Large intestine (tissue), 3 donors: ENCODE measurements at regions not wholly inside any gene's neighbourhood (a gene's known extent, or its start where the extent isn't known, plus 50 kb on each side); places are given as distances from the start of the nearest gene placed in this dataset.

Experiments used
- DNase-seq, 2 donors: peaks; one replicate each; pipeline versions ENCODE4 v3.0.0 to v3.0.0-alpha.2; 2013
- H3K27ac ChIP-seq: one replicate; pipeline ENCODE4 v1.5.1; 2013; ENCODE audit warnings: low read length
- H3K27me3 ChIP-seq: 2 replicates; pipeline ENCODE4 v1.6.1; 2013; ENCODE audit warnings: low read length; ENCODE audit not compliant: control insufficient read depth, insufficient read depth
- H3K36me3 ChIP-seq: 2 replicates; pipeline ENCODE4 v1.6.1; 2013; ENCODE audit warnings: low read length; ENCODE audit not compliant: control insufficient read depth, insufficient read depth
- H3K4me1 ChIP-seq: one replicate; pipeline ENCODE4 v1.6.1; 2013; ENCODE audit warnings: low read length; ENCODE audit not compliant: control insufficient read depth, insufficient read depth
- H3K4me3 ChIP-seq: one replicate; pipeline ENCODE4 v1.5.1; 2013; ENCODE audit warnings: low read length
- H3K9me3 ChIP-seq: one replicate; pipeline ENCODE4 v1.6.1; 2013; ENCODE audit warnings: mild to moderate bottlenecking, low read depth, low read length, moderate library complexity; ENCODE audit not compliant: control insufficient read depth
- WGBS: methylation state at CpG from one replicate; pipeline ENCODE4 v1.1.5; 2013; ENCODE audit warnings: low lambda C conversion rate; ENCODE audit not compliant: insufficient coverage; 5-methylcytosine and 5-hydroxymethylcytosine counted together

DNA sequence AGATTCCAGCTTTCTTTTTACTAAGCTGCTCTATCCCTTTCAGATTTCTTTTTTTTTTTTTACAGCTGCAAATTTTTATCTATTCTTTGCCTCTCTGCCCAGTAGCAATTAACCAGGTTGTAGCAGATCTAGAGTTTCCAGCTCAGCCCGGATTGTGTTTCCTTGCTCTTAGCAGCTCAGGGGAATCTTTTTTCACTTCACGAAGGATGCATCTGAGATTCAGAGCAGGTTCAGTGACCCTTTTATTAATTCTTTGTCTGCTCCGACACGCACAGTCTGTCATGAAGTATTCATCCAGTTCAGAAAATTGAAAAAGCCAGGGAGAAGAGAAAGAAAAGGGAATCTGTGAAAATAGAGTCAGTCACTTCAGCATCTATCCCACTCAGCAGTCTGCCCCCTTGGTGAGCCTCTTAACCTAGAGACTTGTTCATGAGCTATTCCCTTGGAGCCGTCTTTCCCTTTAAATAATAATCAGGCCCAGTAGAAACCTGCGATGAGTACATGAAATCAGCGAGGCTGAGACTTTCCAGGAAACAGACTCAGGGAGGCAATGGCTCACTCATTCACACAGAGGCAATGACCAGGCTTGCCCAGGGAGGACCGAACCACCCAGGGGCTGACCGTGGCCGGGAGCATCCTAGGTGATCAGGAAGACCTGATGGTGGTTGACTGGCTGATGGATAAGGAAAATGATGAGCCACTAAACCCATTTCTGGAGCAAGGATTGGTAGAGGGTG, 103.4 kb upstream of the ITGA6 start:
- H3K36me3 ChIP-seq = no peaks in the 10 kb centered on the region
- H3K27me3 ChIP-seq = no peaks in the 10 kb centered on the region
- no peaks in the 10 kb centered on the region for H3K9me3 ChIP-seq
- H3K27ac ChIP-seq = no peak overlapping the region
- no peak overlapping the region for H3K4me3 ChIP-seq
- no CpG with 5 or more reads among the region's 10 CpGs for WGBS
- no peak for DNase-seq
- no peaks in the 10 kb centered on the region for H3K4me1 ChIP-seq

DNA sequence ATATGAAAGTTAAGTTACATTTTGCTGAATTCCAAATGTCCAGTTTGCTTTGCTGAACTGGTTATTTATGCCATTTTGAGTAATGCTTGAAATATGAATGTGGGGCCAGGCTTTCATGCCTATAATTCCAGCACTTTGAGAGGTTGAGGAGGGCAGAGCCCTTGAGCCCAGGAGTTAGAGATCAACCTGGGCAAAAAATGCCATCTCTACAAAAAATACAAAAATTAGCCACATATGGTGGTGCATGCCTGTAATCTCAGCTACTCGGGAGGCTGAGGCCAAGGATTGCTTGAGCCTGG, 101.2 kb upstream of the ITGA6 start:
- DNase-seq = no peak
- no peak overlapping the region for H3K27ac ChIP-seq
- WGBS = no CpG with 5 or more reads among the region's 1 CpG
- H3K36me3 ChIP-seq = no peaks in the 10 kb centered on the region
- no peaks in the 10 kb centered on the region for H3K27me3 ChIP-seq
- no peaks in the 10 kb centered on the region for H3K9me3 ChIP-seq
- peaks cover 12% of the 10 kb centered on the region for H3K4me1 ChIP-seq
- no peak overlapping the region for H3K4me3 ChIP-seq

DNA sequence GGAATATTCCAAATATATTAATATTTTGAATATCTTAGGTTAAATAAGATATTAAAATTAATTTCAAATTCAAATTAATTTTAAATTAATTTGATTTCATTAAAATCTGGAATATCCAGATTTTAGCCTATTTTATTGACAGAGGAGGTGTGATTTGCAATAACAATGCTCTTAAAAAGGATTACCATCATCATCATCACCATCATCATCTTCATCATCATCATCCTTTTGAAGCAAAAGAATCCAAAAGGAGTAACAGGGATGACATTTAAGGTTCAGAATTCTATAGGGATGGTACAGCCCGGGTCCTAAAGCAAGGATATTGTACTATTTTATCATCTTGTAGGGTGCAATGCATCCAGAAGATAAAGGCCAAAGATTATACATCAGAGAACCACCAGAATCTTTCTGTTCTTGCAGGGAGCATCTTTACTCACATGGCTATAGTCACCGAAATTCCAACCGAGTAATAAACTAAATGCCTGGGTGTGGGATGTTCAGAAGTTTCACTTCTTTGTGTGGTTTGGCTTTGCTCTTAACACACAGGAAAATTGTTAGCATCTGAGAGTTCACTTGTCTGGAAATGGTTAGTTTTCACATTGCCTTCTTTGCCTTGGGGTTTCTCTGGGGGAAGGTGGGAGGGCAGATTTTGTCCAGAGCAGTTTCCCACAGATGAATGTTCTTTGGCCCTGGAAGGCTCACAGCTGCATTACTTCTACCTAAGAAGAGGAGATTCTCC, 99.1 kb upstream of the ITGA6 start:
- Histone ChIP-seq H3K4me3 (no peak overlapping the region), H3K9me3 (no peaks in the 10 kb centered on the region), H3K36me3 (no peaks in the 10 kb centered on the region), H3K27me3 (no peaks in the 10 kb centered on the region), H3K27ac (no peak overlapping the region), H3K4me1 (peaks cover 12% of the 10 kb centered on the region)
- DNase-seq = no peak
- WGBS = 100% methylated on average over 2 of the region's 3 CpGs

DNA sequence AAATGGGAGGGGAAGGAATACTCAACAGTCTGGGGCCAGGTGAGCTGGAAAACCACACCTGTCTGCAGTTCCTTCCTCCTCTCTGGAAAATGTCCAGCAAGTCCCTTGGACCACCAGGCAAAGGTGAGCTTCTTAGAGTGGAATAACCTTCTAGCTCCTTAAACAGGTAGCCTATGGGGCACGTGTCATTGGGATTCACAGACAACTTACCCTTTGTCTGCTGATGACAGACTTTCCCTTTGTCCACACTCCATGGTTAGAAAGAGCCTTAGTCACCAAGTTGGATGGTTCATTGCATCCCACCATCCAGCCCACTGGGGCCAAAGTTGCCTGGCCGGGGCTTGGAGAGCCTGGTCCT, 98.0 kb upstream of the ITGA6 start:
- Histone ChIP-seq H3K36me3 (no peaks in the 10 kb centered on the region), H3K4me1 (peaks cover 12% of the 10 kb centered on the region), H3K4me3 (no peak overlapping the region), H3K27ac (peak overlapping the region; percentile 40), H3K9me3 (no peaks in the 10 kb centered on the region), H3K27me3 (no peaks in the 10 kb centered on the region)
- no CpG with 5 or more reads among the region's 2 CpGs for WGBS
- DNase-seq = peak in 1 of 2 donors; percentile 54

DNA sequence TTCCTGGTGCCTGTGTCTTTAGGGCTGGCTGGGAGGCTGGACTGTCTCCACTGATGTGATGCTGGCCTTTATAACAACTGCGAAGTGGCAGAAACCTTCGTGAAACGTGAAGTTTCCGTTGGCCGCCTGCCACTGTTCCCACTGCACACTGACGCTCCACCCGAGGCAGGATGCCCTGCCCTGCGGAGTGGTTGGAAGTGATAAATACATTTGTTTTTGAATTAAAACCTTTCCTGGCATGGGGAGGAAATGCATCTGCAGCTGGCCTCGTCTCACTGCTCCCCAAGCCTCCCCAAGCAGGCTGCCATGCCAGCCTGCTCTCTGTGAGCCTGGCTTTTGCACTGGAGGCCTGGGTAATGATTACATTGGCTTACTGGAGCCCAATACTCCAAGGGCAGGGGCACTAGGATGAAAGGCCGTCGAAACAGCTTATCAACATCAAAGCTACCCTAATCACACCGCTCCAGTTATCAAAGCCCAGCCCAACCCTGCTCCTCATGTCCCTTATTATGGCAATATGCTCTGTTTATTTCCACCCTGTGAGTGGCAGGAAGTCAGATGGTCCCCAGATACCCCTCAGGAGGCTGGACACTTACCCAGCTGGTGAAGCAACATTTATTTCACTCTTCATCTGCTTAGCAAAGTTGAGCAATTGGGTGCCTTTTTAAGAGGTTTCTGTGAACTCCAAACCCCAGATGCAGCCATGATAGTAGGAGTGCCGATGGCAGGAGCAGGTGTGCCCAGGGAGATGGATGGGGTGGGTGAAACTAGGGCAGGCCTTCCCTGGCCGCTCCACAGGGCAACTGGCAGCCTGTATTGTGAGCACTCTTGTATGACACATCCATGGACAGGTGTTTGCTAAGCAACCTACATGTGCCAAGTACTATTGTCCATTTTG, 97.4 kb upstream of the ITGA6 start:
- Histone ChIP-seq H3K4me1 (peaks cover 13% of the 10 kb centered on the region), H3K36me3 (no peaks in the 10 kb centered on the region), H3K9me3 (no peaks in the 10 kb centered on the region), H3K27me3 (no peaks in the 10 kb centered on the region), H3K27ac (peak overlapping the region; percentile 40), H3K4me3 (no peak overlapping the region)
- no CpG with 5 or more reads among the region's 14 CpGs for WGBS
- DNase-seq = peak; percentile 61 to 87

DNA sequence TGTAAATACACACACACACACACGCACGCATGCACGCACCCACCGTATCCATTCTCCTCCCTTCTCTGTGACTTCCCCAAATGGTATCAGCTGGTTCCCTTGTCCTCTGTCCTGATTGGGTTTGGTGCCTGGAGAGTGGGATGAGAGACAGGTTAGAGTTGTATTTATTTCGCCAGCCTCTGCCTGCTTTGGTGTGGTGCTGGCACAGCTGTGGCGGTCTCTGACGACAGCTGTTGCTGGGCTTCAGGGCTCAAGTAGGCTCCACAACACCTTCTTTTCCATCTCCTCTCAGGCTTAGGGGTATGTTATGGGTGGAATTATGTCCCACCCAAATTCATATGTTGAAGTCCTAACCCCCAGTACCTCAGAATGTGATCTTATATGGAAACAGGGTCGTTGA, 94.9 kb upstream of the ITGA6 start:
- H3K27me3 ChIP-seq = no peaks in the 10 kb centered on the region
- H3K9me3 ChIP-seq = no peaks in the 10 kb centered on the region
- no peaks in the 10 kb centered on the region for H3K36me3 ChIP-seq
- no peak overlapping the region for H3K4me3 ChIP-seq
- WGBS = no CpG with 5 or more reads among the region's 8 CpGs
- no peak overlapping the region for H3K27ac ChIP-seq
- no peak for DNase-seq
- peaks cover 30% of the 10 kb centered on the region for H3K4me1 ChIP-seq

DNA sequence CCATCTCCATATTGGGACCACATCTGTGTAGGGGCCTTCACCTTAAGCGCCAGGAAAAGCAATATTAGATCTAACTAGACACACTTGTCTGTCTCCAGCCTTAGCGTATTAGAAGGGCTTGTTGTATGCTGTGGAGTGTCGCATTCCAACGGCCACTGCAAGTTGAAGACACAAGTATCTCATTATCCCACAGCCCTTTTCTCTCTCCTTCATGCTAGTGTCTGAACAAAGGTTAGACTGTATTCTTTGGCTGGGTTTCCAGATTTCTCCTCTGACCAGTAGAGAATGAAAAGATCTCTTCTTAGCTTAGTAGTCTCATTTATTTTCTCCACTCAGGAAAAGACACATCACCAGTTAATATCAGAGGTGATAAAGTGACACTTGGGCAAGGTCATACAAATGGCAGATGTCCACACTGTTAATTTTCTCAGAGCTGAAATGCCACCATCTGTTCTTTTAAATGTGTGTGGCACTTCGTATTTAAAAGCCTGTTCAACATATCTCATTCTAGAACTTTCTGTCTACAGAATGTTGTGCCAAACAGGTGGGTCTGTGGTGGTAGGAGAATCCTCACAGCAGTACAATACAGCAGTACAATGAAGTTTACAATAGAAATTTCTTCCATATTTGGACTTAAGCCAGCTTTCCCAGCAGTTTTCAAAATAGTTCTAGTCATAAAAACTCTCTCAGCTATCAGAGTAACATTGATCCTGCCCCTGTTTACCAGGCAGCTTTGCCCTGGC, 94.0 kb upstream of the ITGA6 start:
- Histone ChIP-seq H3K27ac (no peak overlapping the region), H3K27me3 (no peaks in the 10 kb centered on the region), H3K4me3 (no peak overlapping the region), H3K36me3 (no peaks in the 10 kb centered on the region), H3K9me3 (no peaks in the 10 kb centered on the region), H3K4me1 (peaks cover 30% of the 10 kb centered on the region)
- peak in 1 of 2 donors; percentile 17 for DNase-seq
- no CpG with 5 or more reads among the region's 5 CpGs for WGBS

DNA sequence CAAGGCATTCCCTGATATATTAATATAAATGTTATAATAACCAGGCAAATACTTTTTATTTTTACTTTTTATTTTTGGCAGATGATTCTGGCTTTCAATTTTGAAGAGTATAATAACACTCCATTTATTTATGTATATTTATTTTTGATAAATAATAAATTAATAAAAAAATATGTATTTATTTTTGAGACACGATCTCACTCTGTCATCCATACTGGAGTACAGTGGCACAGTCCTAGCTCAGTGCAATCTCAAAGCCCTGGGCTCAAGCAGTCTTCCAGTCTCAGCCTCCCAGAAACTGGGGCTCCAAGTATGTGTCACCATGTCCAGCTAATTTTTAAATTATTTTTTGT, 93.4 kb upstream of the ITGA6 start:
- H3K27me3 ChIP-seq = no peaks in the 10 kb centered on the region
- WGBS = no CpG with 5 or more reads among the region's 1 CpG
- no peak for DNase-seq
- no peaks in the 10 kb centered on the region for H3K9me3 ChIP-seq
- peaks cover 32% of the 10 kb centered on the region for H3K4me1 ChIP-seq
- no peaks in the 10 kb centered on the region for H3K36me3 ChIP-seq
- no peak overlapping the region for H3K4me3 ChIP-seq
- H3K27ac ChIP-seq = no peak overlapping the region

DNA sequence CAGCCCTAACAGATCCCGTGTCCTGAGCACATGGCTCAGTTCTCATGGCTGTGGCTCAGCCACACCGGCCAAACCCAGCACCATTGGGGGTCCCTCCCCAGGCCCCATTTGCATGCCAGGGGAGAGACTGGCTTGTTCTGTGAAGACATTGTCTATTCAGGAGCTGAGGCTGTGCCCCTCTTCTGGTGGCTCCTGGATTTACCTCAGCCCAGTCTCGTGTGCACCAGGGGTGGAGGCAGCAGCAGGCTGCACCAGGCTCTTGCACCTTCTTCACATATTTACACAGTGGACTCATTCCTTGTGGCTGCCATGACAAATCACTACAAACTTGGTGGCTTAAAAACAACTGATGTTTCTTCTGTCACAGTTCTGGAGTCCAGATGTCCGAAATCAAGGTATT, 92.4 kb upstream of the ITGA6 start:
- WGBS = no CpG with 5 or more reads among the region's 4 CpGs
- Histone ChIP-seq H3K27me3 (no peaks in the 10 kb centered on the region), H3K36me3 (no peaks in the 10 kb centered on the region), H3K4me1 (peaks cover 35% of the 10 kb centered on the region), H3K9me3 (no peaks in the 10 kb centered on the region), H3K4me3 (no peak overlapping the region), H3K27ac (no peak overlapping the region)
- no peak for DNase-seq

DNA sequence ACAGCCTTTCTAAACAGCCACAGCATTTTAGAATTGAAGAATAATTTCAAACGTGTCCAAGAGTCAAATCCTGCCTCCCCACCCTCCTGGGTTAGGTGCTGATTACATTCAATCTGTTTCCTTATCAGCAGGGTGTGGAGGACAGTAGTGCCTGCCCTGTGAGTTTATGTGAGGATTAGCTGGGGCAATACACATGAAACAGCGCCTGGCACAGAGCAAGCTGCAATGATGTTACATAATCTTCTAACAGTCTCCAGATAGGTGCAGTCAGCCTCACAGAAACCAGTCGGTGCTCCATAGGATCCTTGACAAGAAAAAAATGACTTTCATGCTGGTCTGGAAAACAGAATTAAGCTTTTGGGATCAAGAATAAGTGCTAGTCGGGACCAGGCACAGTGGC, 91.7 kb upstream of the ITGA6 start:
- H3K27ac ChIP-seq = peak overlapping the region; percentile 16
- H3K9me3 ChIP-seq = no peaks in the 10 kb centered on the region
- H3K36me3 ChIP-seq = no peaks in the 10 kb centered on the region
- peak; percentile 58 to 78 for DNase-seq
- peaks cover 38% of the 10 kb centered on the region for H3K4me1 ChIP-seq
- no peaks in the 10 kb centered on the region for H3K27me3 ChIP-seq
- no CpG with 5 or more reads among the region's 4 CpGs for WGBS
- no peak overlapping the region for H3K4me3 ChIP-seq
